ENCODE measurements at regions not wholly inside any gene's neighbourhood (a gene's known extent, or its start where the extent isn't known, plus 50 kb on each side); places are given as distances from the start of the nearest gene placed in this dataset.

DNA sequence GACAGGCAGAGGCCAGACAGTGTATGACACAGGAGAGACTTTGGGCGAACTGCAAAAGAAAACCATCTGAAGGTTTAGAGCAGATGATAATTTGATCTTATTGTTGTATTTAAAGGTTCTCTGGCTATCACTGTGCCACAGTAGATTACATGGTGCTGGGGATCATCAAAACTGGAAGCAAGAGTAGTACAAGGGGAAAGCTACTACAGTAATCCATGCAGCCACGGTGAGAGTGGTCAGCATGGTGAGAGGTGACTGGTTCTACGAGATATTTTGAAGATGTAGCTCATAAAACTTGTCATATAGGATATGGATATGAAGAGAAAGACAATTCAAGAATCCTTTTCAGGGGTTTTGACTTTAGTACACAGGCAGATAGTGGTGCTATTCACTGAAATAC is 194.8 kb upstream of the GULP1 start:
- H3K4me1 ChIP-seq (replicated peaks) = no peaks in the 10 kb centered on the region
- H3K4me3 ChIP-seq = no peak overlapping the region
- H3K27me3 ChIP-seq (replicated peaks; ENCODE audit: insufficient read depth) = no peaks in the 10 kb centered on the region
- H3K27ac ChIP-seq = no peak overlapping the region
- WGBS = 80% methylated on average over 3 of the region's 3 CpGs
- TF ChIP-seq CTCF (IDR thresholded peaks at IDR 0.05) = no peak
- TF ChIP-seq POLR2A (IDR thresholded peaks at IDR 0.05) = no peak
- TF ChIP-seq POLR2AphosphoS5 (IDR thresholded peaks at IDR 0.05) = no peak
- intact Hi-C loops (cut with DNase I) = no loop called here
- no peaks in the 10 kb centered on the region for H3K36me3 ChIP-seq
- DNase-seq (ENCODE audit: low spot score) = no peak
- H3K9me3 ChIP-seq = no peaks in the 10 kb centered on the region

DNA sequence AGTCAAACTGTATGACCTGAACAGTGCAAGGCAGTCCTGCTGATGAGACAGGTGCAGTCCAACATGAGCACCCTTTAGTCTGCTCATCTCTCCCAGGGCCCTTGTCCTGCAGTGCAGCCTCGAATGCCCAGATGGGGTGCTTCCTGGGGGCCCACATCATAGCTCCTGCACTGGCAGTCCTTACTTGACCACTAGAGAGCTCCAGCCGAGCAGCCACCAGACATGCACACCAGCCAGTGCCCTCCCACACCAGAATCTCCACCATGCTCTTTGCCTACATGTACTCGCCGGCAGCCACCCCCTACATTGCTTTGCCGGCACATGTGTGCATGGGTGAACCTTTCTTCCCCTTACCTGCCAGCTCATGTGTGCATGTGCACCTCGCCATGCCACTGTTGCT is 188.8 kb upstream of the GULP1 start:
- H3K27ac ChIP-seq = no peak overlapping the region
- DNase-seq (ENCODE audit: low spot score) = no peak
- no peak for TF ChIP-seq POLR2A (IDR thresholded peaks at IDR 0.05)
- no peak for TF ChIP-seq CTCF (IDR thresholded peaks at IDR 0.05)
- TF ChIP-seq POLR2AphosphoS5 (IDR thresholded peaks at IDR 0.05) = no peak
- no peaks in the 10 kb centered on the region for H3K4me1 ChIP-seq (replicated peaks)
- WGBS = 87% methylated on average over 6 of the region's 6 CpGs
- intact Hi-C loops (cut with DNase I) = no loop called here
- H3K4me3 ChIP-seq = no peak overlapping the region
- no peaks in the 10 kb centered on the region for H3K9me3 ChIP-seq
- no peaks in the 10 kb centered on the region for H3K36me3 ChIP-seq
- H3K27me3 ChIP-seq (replicated peaks; ENCODE audit: insufficient read depth) = no peaks in the 10 kb centered on the region

- H3K4me3 ChIP-seq = no peak overlapping the region
- intact Hi-C loops (cut with DNase I) = no loop called here
- H3K36me3 ChIP-seq = no peaks in the 10 kb centered on the region
- 27% methylated on average over 1 of the region's 1 CpG for WGBS
- no peaks in the 10 kb centered on the region for H3K27me3 ChIP-seq (replicated peaks; ENCODE audit: insufficient read depth)
- H3K9me3 ChIP-seq = no peaks in the 10 kb centered on the region
- no peaks in the 10 kb centered on the region for H3K4me1 ChIP-seq (replicated peaks)
- DNase-seq (ENCODE audit: low spot score) = no peak
- TF ChIP-seq POLR2A (IDR thresholded peaks at IDR 0.05) (no peak), POLR2AphosphoS5 (IDR thresholded peaks at IDR 0.05) (no peak), CTCF (IDR thresholded peaks at IDR 0.05) (no peak)
- H3K27ac ChIP-seq = no peak overlapping the region
Observed at GRCh38 chr2:188114014-188114413, 177.7 kb upstream of the GULP1 start.

DNA sequence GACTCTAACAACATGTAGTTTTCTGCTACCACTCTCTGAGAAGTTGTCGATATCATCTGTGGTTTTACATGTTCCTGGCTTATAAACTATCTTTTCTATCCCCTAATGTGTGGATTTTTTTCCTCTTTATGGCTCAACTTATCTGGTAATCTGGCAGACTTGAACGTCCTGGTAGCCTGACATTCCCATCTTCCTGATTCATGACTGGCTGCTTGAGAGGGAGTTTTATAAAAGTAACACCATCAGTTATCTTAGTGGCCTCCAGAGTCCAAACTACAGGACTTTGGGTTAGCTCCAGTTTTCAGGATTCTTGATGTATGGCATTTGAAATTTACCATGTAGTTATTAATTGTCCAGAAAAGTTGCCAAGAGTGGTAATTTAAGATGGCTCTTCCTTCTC is 174.0 kb upstream of the GULP1 start:
- TF ChIP-seq POLR2AphosphoS5 (IDR thresholded peaks at IDR 0.05) (no peak), CTCF (IDR thresholded peaks at IDR 0.05) (no peak), POLR2A (IDR thresholded peaks at IDR 0.05) (no peak)
- intact Hi-C loops (cut with DNase I) = no loop called here
- Histone ChIP-seq H3K27ac (no peak overlapping the region), H3K9me3 (no peaks in the 10 kb centered on the region), H3K4me1 (replicated peaks) (no peaks in the 10 kb centered on the region), H3K27me3 (replicated peaks; ENCODE audit: insufficient read depth) (no peaks in the 10 kb centered on the region), H3K4me3 (no peak overlapping the region), H3K36me3 (no peaks in the 10 kb centered on the region)
- no peak for DNase-seq (ENCODE audit: low spot score)
- 31% methylated on average over 2 of the region's 2 CpGs for WGBS

GRCh38 chr2:188118431-188118830 is 173.2 kb upstream of the GULP1 start:
- H3K9me3 ChIP-seq = no peaks in the 10 kb centered on the region
- 36% methylated on average over 1 of the region's 1 CpG for WGBS
- H3K4me3 ChIP-seq = no peak overlapping the region
- H3K27me3 ChIP-seq (replicated peaks; ENCODE audit: insufficient read depth) = no peaks in the 10 kb centered on the region
- no peak overlapping the region for H3K27ac ChIP-seq
- TF ChIP-seq CTCF (IDR thresholded peaks at IDR 0.05) (no peak), POLR2A (IDR thresholded peaks at IDR 0.05) (no peak), POLR2AphosphoS5 (IDR thresholded peaks at IDR 0.05) (no peak)
- H3K36me3 ChIP-seq = no peaks in the 10 kb centered on the region
- H3K4me1 ChIP-seq (replicated peaks) = no peaks in the 10 kb centered on the region
- DNase-seq (ENCODE audit: low spot score) = no peak
- intact Hi-C loops (cut with DNase I) = no loop called here
